Testis (tissue), 2 donors: ENCODE measurements at regions not wholly inside any gene's neighbourhood (a gene's known extent, or its start where the extent isn't known, plus 50 kb on each side); places are given as distances from the start of the nearest gene placed in this dataset.

Source experiments
- DNase-seq: peaks from one replicate; pipeline ENCODE4 v3.0.0-alpha.2; 2019
- H3K27ac ChIP-seq, 2 donors: fragments of 200-600 bp; sonication (generic); one replicate each; pipeline ENCODE4 v1.5.1; 2019
- H3K27me3 ChIP-seq: fragments of 200-600 bp; sonication (generic); one replicate; pipeline ENCODE4 v1.5.1; 2019
- H3K36me3 ChIP-seq: fragments of 200-600 bp; sonication (generic); one replicate; pipeline ENCODE4 v1.5.1; 2017; ENCODE audit warnings: low read depth; ENCODE audit errors: missing control alignments
- H3K4me1 ChIP-seq: fragments of 200-600 bp; sonication (generic); one replicate; pipeline ENCODE4 v1.5.1; 2019
- H3K4me3 ChIP-seq, 2 donors: fragments of 200-600 bp; sonication (generic); one replicate each; pipeline ENCODE4 v1.5.1; 2017 to 2019
- H3K9me3 ChIP-seq: fragments of 200-600 bp; sonication (generic); one replicate; pipeline ENCODE4 v1.5.1; 2017
- CTCF ChIP-seq, 3 experiments: fragments of 450-650 bp in 2 of 3; fragments of 200-600 bp in 1 of 3; sonication (generic) in 1 of 3; IDR thresholded peaks; one replicate each; pipeline ENCODE4 v1.5.1; 2016 to 2019; ENCODE audit warnings: antibody characterized with exemption in 3 of 3, mild to moderate bottlenecking in 2 of 3, moderate library complexity in 1 of 3
- POLR2A ChIP-seq: fragments of 450-650 bp; IDR thresholded peaks from one replicate; pipeline ENCODE4 v1.6.1; 2017; ENCODE audit warnings: antibody characterized with exemption, mild to moderate bottlenecking, moderate library complexity
- WGBS, 2 donors: methylation state at CpG; one replicate each; pipeline ENCODE4 v1.1.5; 2018; 5-methylcytosine and 5-hydroxymethylcytosine counted together
- intact Hi-C: fragments of 100-400 bp; cut with DNase I; formaldehyde crosslinking; loops from one replicate; pipeline ENCODE4 v1.15.1; 2023; ENCODE audit warnings: low total_unique reads

GRCh38 chrX:137287191-137287590 lies 253.4 kb upstream of the GPR101 start:
- Histone ChIP-seq H3K9me3 (no peaks in the 10 kb centered on the region), H3K27ac (no peak overlapping the region), H3K4me3 (no peak overlapping the region), H3K4me1 (no peaks in the 10 kb centered on the region), H3K36me3 (no peaks in the 10 kb centered on the region), H3K27me3 (no peaks in the 10 kb centered on the region)
- intact Hi-C loops = no loop called here
- TF ChIP-seq POLR2A = no peak
- no peak for TF ChIP-seq CTCF (IDR thresholded peaks at IDR 0.05)
- DNase-seq = no peak
- 64 to 68% methylated on average over 2 to 3 of the region's 3 CpGs for whole genome bisulfite sequencing, 2 donors

- Histone ChIP-seq H3K27me3 (no peaks in the 10 kb centered on the region), H3K36me3 (no peaks in the 10 kb centered on the region), H3K9me3 (no peaks in the 10 kb centered on the region), H3K4me3 (no peak overlapping the region), H3K27ac (no peak overlapping the region), H3K4me1 (no peaks in the 10 kb centered on the region)
- intact Hi-C loops = no loop called here
- 86 to 93% methylated on average over 2 of the region's 2 CpGs for WGBS, 2 donors
- DNase-seq = no peak
- no peak for TF ChIP-seq CTCF (IDR thresholded peaks at IDR 0.05)
- TF ChIP-seq POLR2A = no peak
These were observed 252.6 kb upstream of the GPR101 start for GRCh38 chrX:137286423-137286822.

GRCh38 chrX:137278825-137279224 lies 245.0 kb upstream of the GPR101 start:
- no peak overlapping the region for H3K4me3 ChIP-seq
- TF ChIP-seq POLR2A (no peak), CTCF (IDR thresholded peaks at IDR 0.05) (no peak)
- intact Hi-C loops = no loop called here
- no peaks in the 10 kb centered on the region for H3K36me3 ChIP-seq
- 66 to 81% methylated on average over 4 of the region's 4 CpGs for WGBS, 2 donors
- DNase-seq = no peak
- H3K9me3 ChIP-seq = no peaks in the 10 kb centered on the region
- no peaks in the 10 kb centered on the region for H3K27me3 ChIP-seq
- H3K4me1 ChIP-seq = no peaks in the 10 kb centered on the region
- no peak overlapping the region for H3K27ac ChIP-seq

GRCh38 chrX:137263374-137263773 lies 229.6 kb upstream of the GPR101 start:
- Histone ChIP-seq H3K9me3 (no peaks in the 10 kb centered on the region), H3K27me3 (no peaks in the 10 kb centered on the region), H3K36me3 (no peaks in the 10 kb centered on the region), H3K4me3 (no peak overlapping the region), H3K27ac (no peak overlapping the region), H3K4me1 (no peaks in the 10 kb centered on the region)
- 69 to 72% methylated on average over 3 of the region's 3 CpGs for WGBS, 2 donors
- DNase-seq = no peak
- TF ChIP-seq CTCF (IDR thresholded peaks at IDR 0.05) = no peak
- TF ChIP-seq POLR2A = no peak
- intact Hi-C loops = no loop called here

- H3K4me3 ChIP-seq = no peak overlapping the region
- no peaks in the 10 kb centered on the region for H3K9me3 ChIP-seq
- no peak for DNase-seq
- H3K36me3 ChIP-seq = no peaks in the 10 kb centered on the region
- intact Hi-C loops = no loop called here
- H3K27me3 ChIP-seq = no peaks in the 10 kb centered on the region
- no peak for TF ChIP-seq POLR2A
- TF ChIP-seq CTCF (IDR thresholded peaks at IDR 0.05) = no peak
- H3K27ac ChIP-seq = no peak overlapping the region
- WGBS, 2 donors = 89 to 98% methylated on average over 2 of the region's 2 CpGs
- no peaks in the 10 kb centered on the region for H3K4me1 ChIP-seq
These were observed 211.4 kb upstream of the GPR101 start for GRCh38 chrX:137245183-137245582.
